ENCODE measurements at regions not wholly inside any gene's neighbourhood (a gene's known extent, or its start where the extent isn't known, plus 50 kb on each side); places are given as distances from the start of the nearest gene placed in this dataset.
A peak's percentile ranks its signal among the peaks of the same experiment; 100 is the strongest.
"Not testable (repeated sequence)": the region's sequence is repeated elsewhere in the genome, so short reads cannot be mapped to it uniquely, and the experiment has no call there.

- DNase-seq = peak; percentile 20
These were observed 669.5 kb downstream of the MAFB start for GRCh38 chr20:40019510-40019909.

GRCh38 chr20:40017765-40018164 is 671.3 kb downstream of the MAFB start:
- DNase-seq = no peak

GRCh38 chr20:40016890-40017289 is 672.1 kb downstream of the MAFB start:
- DNase-seq = no peak

- DNase-seq = no peak
These were observed 672.6 kb downstream of the MAFB start for GRCh38 chr20:40016392-40016791.

GRCh38 chr20:40012026-40012425 is 677.0 kb downstream of the MAFB start:
- DNase-seq = not testable (repeated sequence)

GRCh38 chr20:40010483-40010882 is 678.6 kb downstream of the MAFB start:
- DNase-seq = no peak

- no peak for DNase-seq
These were observed 679.5 kb downstream of the MAFB start for GRCh38 chr20:40009542-40009941.

GRCh38 chr20:40008177-40008576 is 680.9 kb downstream of the MAFB start:
- DNase-seq = no peak

GRCh38 chr20:40006168-40006860 is 682.7 kb downstream of the MAFB start:
- no peak for DNase-seq

GRCh38 chr20:40004092-40004491 is 684.9 kb downstream of the MAFB start:
- not testable (repeated sequence) for DNase-seq

GRCh38 chr20:39993742-39994141 is 695.3 kb downstream of the MAFB start:
- peak; percentile 21 for DNase-seq

- DNase-seq = no peak
These were observed 698.3 kb downstream of the MAFB start for GRCh38 chr20:39990692-39991091.

GRCh38 chr20:39988991-39989390 is 700.0 kb downstream of the MAFB start:
- DNase-seq = no peak

GRCh38 chr20:39986173-39986904 is 702.7 kb downstream of the MAFB start:
- DNase-seq = peak; percentile 33

- peak; percentile 8 for DNase-seq
These were observed 703.7 kb downstream of the MAFB start for GRCh38 chr20:39985271-39985827.

GRCh38 chr20:39983655-39984054 is 705.4 kb downstream of the MAFB start:
- DNase-seq = no peak

GRCh38 chr20:39983183-39983582 is 705.9 kb downstream of the MAFB start:
- no peak for DNase-seq

- DNase-seq = no peak
These were observed 714.0 kb downstream of the MAFB start for GRCh38 chr20:39974966-39975501.

GRCh38 chr20:39968495-39968894 is 720.5 kb downstream of the MAFB start:
- DNase-seq = no peak

GRCh38 chr20:39967806-39968205 is 721.2 kb downstream of the MAFB start:
- no peak for DNase-seq

- no peak for DNase-seq
These were observed 727.3 kb downstream of the MAFB start for GRCh38 chr20:39961637-39962244.

GRCh38 chr20:39960522-39961428 is 728.3 kb downstream of the MAFB start:
- peak; percentile 53 for DNase-seq

Measured in NCI-H510A (cell line).